HG02870 (cell line): ENCODE measurements at regions not wholly inside any gene's neighbourhood (a gene's known extent, or its start where the extent isn't known, plus 50 kb on each side); places are given as distances from the start of the nearest gene placed in this dataset.

Experiments used
- ATAC-seq: cut with Tn5 transposase; IDR thresholded peaks from one replicate; pipeline ENCODE4 v1.9.1; 2021; ENCODE audit warnings: mild to moderate bottlenecking, moderate library complexity; ENCODE audit not compliant: unreplicated experiment

DNA sequence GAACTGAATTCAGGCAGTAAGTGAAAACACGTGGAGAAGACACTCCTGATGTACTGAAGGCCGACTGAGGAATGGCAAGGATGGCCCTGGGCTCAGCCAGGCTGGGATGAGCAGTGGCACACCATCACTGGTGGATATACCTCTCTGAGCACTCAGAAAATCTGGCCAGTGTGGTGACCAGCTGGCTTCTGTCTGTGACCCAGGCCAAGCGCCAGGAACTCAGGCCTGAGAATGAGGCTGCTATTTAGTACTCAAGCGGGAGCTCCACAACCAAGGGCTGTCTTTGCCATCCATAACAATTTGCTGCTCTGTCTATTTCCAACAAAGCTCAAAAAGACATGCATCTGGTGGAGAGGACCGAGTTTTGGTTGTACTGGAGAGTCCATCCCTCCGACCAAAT lies 586.3 kb downstream of the BCL11B start:
- no peak for ATAC-seq

DNA sequence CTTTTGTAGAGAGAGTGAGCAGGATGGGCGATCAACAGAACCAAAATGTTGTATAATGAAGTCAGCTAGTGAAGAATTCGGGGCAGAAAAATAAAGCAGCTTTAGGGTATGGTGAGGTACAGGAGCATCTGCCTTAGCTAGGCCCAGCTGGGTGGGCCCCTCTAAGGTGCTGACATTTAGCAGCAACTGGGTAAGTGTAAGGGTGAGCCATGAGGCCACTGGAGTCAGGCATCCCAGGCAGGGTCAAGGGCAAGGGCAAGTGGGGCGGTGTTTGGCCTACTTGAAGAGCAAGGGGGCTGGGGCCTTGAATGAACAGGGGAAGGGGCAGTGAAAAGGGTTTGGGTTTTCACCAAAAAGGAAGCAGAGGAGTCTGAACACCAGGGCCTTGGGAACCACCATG lies 583.6 kb downstream of the BCL11B start:
- ATAC-seq: no peak

DNA sequence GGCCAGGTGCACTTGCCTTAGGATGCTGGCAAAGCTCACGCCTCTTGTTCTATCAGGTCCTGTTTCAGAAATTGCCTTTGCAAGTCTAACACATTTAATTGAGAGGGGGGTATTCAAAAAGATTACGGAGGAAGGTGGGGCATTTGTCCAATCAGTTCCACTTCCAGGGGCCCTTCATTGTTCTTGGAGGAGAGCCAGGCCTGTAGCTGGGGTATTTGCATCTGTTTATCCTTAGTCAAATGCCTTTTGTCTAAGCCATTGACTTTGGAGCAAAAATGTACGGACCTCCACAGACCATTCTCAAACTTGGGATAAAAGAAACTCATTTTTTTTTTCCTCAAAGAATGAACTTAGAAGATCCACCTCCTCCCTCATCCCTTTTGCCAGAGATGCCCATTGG lies 582.0 kb downstream of the BCL11B start:
- ATAC-seq: no peak

DNA sequence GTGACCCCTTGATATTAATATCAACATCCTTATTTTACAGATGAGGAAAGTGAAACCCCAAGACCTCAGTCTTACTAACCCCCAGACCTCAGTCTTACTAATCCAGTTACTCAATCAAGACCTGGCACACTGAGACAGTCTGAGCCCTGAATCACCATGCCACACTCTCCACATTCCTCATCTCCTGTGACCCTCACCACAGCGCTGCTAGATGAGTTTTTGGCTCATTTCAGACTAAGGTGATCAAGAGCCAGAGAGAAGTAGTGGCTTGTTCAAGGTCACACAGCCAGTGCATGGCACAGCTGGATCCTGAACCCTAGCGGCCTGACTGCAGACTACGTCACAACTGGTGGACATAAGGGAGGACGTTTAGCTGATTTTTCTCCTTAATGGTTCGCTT lies 579.2 kb downstream of the BCL11B start:
- ATAC-seq: no peak

DNA sequence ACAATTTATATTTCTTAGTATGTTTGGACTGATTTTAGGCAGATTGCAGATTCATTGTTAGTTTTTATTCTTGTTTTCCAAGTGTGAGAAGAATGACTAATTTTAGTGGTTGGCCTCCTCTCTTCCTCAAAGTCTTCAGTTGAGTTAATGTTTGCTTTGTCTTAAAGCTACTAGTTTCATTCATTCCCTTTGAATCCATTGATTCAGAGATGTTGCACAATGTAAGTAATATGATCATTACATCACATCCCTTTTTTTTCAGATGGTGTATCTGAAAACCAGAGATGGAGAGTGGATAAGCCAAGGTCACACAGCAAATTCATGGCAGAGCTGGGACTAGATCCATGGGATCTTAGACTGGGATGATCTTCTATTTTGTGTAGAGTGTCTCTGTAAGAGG lies 577.5 kb downstream of the BCL11B start:
- no peak for ATAC-seq

DNA sequence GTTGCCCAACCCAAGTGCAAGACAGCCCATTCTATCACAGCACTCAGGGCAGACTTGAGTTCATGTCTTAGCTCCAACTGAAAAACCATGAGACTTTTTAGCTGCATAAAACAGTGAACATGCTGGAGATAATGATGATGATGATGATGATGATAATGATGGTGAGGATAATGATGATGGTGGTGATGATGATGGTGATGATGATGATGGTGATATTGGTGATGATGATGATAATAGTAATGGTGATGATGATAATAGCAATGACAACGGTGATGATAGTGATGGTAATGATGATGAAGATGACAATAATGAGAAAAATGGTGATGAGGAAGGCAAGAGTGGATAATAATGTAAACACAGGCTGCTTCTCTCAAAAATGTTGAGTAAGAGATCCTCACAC lies 576.2 kb downstream of the BCL11B start:
- ATAC-seq: no peak

DNA sequence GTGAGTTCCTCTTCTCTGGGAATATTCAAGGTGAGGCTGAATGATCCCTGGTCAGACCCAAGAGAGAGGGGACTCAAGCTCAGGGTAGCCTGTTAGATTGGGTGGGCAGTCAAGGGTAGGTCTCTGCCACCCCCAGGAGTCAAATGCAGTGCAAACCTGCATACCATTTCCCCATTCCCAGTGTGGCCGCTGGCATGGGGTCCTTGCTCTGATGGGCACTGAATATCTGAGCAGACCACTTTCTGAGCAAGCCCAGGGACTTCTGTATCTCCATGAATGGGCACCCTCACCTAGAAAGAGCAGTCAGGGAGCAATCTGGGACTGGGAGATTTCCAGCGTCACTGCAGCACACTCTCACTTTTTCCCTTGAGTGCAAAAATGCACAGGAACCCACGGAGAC lies 573.7 kb downstream of the BCL11B start:
- no peak for ATAC-seq

DNA sequence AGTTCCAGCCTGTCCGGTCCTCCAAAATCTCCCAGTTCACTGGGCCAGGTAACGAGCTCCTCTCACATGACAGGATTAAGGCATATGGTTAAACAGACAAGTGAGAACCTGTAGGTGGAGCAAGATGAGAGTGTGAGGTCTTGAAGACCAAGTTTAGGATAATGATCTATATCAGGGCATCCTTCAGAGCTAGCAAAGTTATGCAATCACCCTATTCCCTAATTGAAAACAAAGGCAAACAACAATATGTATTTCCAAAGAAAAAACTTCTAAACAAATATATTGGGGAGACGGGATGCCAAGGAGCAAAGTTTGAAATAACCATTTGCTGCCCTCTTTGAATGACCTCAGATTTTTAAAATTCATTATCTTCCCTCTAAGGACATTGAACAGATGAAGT lies 571.2 kb downstream of the BCL11B start:
- ATAC-seq: no peak

DNA sequence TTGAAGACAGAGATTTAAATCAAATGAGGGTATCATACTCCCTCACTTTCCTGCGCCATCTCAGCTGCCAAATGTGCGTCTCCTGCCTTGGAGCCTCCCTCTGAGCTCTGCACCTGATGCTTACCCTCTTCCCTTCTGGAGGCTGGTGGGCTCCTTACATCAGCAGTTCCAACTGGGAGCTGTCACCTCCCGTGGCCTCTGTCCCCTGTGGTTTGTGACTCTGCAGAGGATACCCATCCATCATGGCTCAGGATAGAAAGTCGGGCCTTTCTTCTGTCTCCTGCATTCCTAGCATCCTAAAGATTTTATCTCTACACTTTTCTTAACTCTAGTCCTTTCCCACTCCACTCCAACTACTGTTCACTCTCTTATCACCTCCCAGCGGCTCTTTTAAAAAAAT lies 570.6 kb downstream of the BCL11B start:
- no peak for ATAC-seq

DNA sequence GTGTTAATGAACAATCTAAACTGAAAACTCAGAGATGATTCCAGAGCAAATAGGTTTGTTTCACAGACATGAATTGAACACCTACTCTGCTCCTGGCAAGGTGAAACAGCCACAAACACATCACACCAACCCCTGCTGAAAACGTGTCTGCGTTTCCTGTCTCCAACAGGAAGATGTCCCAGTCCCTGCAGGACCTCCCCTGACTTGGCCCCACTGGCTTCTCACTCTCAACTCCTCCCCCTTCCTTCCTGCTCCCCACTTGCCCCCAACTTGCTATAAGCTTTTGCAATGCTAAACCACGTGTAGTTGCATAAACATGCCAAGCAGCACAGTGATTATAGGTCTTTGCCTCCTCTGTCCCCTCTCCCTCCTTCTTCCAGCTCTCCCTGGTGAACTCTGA lies 567.6 kb downstream of the BCL11B start:
- no peak for ATAC-seq

DNA sequence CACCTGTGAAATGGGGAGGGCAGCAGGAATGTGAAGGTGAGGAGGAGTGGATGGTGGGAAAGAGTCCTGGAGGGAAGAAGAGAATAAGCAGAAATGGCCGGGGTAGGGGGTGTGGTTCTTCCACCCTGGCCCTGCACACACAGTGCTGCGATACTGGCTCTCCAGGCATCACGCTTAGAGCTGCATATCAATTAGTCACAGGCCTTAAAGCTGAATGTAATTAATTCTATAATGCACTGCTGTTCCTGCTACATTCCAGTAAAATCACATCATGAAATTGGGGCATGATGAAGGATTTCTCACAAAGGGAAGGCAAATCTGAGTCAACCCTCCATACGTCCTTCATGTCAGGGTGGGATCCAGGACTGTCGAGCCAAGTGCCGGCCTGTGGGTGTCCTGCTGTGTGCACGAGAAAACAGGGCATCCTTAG lies 566.1 kb downstream of the BCL11B start:
- ATAC-seq: no peak

DNA sequence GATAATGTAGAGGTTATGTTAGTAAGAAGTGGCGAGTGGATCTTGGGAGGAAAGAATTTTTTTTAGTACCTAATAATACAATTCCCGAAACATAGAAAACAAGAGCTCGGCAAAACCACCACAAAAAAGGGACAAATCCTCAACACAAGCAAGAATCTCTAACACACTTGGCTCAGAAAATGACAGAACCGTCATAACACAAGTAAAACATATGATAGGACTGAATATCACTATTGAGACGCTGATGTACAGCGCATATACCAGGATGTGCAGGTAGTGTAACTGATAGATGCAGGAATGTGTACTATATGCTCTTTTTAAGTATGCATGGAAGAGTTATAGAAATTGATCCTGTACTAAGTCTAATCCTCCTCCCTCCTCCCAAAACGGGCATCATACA lies 564.5 kb downstream of the BCL11B start:
- ATAC-seq: no peak

DNA sequence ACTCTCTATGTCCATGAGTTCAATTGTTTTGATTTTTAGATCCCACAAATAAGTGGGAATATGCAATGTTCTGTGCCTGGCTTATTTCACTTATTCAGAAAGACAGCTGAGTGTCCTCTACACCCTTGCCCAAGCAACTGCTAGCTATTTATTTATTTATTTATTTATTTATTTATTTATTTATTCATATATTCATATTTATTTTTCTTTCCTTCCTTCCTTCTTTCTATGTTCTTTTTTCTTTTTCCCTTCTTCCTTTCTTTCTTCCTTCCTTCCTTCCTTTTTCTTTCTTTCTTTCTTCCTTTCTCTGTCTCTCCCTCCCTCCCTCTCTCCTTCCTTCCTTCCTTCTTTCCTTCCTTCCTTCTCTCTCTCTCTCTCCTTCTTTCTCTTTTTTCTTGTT lies 563.4 kb downstream of the BCL11B start:
- ATAC-seq: no peak

DNA sequence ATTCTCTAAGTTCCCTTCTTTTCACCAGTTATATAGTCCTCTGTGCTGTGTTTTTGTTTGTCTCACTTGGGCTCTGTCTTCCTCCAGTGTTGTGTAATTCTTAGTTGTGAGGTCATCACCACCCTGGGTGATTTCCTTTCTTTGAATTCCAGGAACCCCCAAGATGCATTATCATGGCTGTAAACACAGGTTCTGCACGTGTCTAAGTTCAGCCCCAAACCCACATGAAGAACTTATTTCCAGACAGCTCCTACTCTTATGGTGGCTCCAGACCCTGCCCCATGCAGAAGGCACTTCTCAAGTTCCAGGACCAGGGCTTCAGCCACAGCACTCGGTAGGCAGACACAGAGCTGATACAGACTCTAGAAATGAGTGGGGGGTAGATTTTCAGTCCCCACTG lies 560.5 kb downstream of the BCL11B start:
- no peak for ATAC-seq

DNA sequence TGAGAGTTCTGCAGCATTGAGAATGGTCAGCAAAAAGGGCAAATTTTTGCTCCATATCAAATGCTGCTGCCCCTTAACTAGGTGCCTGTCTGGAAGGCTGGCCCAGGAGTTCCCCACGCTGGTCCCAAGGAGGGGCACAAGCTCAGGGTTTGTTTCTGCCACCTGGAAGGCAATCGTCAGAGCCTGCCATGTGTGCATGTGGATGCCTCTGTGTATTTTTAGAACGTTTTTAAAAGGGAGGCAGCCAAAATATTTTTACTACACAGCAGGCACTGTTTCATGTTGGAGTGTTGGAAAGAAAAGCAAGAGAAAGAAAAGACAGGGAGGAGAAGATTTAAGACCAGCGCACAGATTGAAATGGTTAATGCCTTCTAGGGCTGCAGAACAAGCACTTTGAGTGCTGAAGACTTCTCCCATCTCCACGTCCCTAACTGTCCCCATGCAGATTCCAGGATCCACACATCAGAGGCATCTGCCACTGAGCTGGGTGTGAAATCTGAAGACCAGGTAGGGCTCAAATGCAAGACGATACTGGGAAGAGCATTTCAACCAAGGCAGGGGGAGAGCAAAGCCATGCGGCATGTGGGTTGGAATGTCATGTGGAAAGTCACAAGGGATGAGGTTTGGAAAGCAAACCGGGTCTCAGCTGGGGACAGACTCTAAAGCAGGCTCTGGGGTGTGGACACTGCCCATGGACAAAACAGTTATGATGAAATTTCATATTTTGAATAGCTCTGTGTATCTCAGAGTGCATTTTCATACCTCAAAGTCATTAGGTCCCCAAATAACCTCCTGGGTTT lies 557.2 kb downstream of the BCL11B start:
- ATAC-seq: no peak

DNA sequence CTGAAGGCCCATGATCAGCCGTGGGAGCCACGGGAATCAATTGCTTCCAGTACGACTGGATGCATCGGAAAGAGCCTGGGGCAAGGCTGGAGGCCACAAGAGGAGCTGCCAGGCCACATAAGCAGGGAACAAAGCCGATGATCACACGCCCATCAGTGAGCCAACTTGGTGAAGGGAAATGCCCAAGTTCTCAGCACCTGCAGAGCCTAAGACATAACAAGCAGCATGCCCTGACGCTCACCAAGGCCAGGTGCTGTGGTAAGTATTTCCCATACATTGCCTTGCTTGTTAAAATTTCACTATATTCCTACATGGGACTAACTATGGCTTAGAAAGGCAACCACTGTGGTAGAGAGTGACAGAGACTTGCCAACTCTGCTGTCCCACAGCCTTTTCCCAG lies 555.9 kb downstream of the BCL11B start:
- ATAC-seq: no peak

DNA sequence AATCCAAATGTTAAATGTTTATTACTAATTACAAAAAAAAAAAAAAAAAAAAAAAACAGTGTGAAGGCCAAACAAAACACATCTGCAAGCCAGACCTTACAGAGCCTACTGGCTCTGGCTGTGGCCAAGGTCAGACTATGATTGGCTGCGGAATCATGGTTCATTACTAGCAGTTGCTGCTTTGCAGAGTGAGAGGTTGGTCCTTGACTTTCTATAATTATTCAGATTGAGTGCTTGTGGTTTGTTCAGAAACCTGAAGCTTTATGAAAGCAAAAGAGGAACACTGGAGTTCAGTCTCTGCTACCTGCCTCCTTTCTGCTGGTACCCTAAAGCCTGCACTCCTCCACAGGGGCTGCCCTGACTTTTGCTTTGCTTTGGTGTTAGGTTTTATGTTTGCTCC lies 550.9 kb downstream of the BCL11B start:
- no peak for ATAC-seq

DNA sequence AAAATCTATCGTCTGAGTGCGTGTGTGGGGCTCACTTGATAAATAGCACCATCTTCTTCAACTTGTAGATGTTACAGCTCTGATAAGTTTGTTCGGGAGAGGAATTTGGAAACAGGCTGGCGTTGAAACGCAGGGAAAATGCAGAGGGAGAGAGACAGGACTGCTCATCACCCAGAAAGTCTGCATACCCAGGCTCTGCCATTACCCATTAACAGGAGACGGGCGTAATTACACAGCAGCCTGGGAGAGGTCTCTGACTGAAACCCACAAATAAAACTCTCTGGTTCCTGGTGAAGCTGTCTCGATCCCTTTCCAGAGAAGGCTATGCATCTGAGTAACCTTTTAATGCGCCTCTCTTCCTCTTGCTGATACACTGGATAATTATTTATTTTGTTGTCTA lies 547.3 kb downstream of the BCL11B start:
- ATAC-seq: no peak

DNA sequence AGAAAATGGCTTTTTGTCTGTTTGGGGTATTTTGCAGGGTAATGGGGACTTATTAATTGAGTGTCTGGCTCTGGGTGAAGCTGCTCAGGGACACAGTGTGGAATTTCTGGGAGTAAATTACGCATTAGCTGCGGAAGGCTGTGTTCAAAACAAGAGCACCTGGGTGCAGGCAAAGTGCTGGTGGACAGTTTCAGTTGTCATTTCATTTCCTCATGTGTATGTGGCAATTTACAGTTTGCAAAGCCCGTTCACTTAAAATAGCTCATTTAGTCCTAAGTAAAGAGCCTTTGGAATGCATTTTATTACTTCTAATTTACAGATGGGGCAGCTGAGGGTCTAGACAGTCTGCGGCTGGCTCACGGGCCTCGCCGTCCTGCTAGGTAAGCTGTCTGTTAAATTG lies 546.8 kb downstream of the BCL11B start:
- no peak for ATAC-seq

DNA sequence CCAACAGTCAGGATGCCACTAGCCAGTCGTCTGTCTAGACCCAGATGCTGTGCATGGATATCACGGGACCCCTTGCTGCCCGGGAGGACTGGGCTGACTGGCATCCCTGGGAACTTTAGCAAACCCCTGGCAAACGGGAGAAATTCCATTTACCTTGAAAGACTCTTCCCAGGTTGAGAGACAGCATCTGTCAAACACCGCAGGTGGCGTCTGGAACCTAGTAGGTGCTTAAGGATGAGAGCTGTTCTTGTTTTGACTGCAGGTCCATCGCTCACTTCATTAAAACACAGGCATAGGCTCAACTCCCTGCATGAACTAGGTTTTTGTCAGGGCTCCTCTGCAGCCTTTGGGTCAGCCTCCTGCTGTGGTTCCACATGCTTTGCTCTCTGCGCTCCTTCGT lies 546.3 kb downstream of the BCL11B start:
- no peak for ATAC-seq

DNA sequence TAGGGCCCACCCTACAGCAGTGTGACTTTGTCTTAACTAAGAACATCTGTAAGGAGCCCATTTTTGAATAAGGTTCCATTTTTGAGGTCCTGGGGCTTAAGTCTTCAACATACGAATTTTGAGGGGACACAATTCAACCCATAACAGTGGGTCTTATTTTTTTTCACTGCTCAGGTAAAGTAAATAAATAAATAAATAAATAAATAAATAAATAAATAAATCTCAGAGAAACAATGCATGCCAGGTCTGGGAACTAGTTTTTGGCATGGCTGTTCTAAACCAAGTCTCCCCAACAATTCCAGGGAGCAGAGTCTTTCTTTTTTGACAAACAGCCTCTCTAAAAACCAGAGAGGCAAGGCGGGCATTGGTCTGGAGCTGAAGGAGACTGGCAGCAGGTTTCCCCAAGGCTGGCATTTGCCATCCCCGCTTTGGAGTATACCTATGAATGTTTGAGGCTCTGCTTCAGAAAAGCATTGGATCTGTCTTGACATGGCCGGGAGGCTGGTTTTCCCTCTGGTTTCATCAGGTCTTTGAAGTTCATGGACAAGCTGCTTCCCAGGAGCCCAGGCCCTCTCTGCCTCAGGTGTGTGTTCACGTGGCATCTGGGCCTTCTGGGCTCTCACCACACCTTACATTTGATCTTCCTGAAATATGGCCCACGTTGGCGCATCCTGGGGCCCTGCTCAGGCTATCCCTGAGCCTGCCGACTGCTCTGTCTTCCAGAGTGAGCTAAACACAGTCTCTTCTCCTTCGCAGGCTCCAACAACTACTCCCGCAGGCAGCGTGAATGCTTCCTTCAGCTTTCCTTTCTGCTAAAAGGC lies 545.2 kb downstream of the BCL11B start:
- no peak for ATAC-seq

DNA sequence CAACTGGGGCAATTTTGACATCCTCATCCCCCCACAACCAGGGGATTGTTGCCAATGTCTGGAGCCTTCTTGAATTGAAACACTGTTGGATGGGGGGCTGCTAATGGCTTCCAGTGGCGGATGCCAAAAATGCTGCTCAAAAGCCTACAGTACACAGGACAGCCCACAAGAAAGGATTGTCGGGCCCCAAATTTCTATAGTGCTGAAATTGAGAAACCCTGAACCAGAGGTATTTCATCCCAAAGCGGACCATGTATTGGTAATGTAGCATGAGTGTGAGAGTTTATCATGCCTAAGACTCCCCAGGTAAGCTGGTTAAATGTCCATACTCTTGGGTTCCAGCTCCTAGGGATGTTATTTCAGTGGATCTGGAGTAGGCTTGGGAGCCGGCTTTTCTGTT lies 544.0 kb downstream of the BCL11B start:
- no peak for ATAC-seq
